ENCODE measurements at regions not wholly inside any gene's neighbourhood (a gene's known extent, or its start where the extent isn't known, plus 50 kb on each side); places are given as distances from the start of the nearest gene placed in this dataset.
"Not testable (repeated sequence)": the region's sequence is repeated elsewhere in the genome, so short reads cannot be mapped to it uniquely, and the experiment has no call there.

GRCh38 chr16:29338821-29339700 lies 67.5 kb downstream of the NPIPB11 start:
- peak; percentile 25; the same call in 1 of the 2 replicates for TF ChIP-seq SCRT2 (tag by site-specific recombination; IDR thresholded peaks at IDR 0.05)
- CTCF ChIA-PET = not testable (repeated sequence)

GRCh38 chr16:29337385-29337901 lies 69.1 kb downstream of the NPIPB11 start:
- H3K4me1 ChIP-seq (ENCODE audit: control insufficient read depth, insufficient read depth, low read length); CTCF ChIA-PET; H3K36me3 ChIP-seq (ENCODE audit: control insufficient read depth in 2 of 2, insufficient read depth in 1 of 2, low read length in 2 of 2); POLR2A ChIA-PET; H3K9me3 ChIP-seq (ENCODE audit: control insufficient read depth, insufficient read depth, low read depth, low read length); H3K4me3 ChIP-seq (ENCODE audit: low read depth, low read length); H3K27ac ChIP-seq (ENCODE audit: extremely low read depth, low read depth, low read length): not testable (repeated sequence)

More at GRCh38 chr16:29338821-29339700, 67.5 kb downstream of the NPIPB11 start:
- H3K27ac ChIP-seq (ENCODE audit: extremely low read depth, low read depth, low read length); H3K4me1 ChIP-seq (ENCODE audit: control insufficient read depth, insufficient read depth, low read length); H3K9me3 ChIP-seq (ENCODE audit: control insufficient read depth, insufficient read depth, low read depth, low read length); POLR2A ChIA-PET; H3K4me3 ChIP-seq (ENCODE audit: low read depth, low read length); H3K36me3 ChIP-seq (ENCODE audit: control insufficient read depth in 2 of 2, insufficient read depth in 1 of 2, low read length in 2 of 2): not testable (repeated sequence)

GRCh38 chr16:29335549-29335846 lies 71.0 kb downstream of the NPIPB11 start:
- H3K27ac ChIP-seq (ENCODE audit: extremely low read depth, low read depth, low read length); POLR2A ChIA-PET; H3K4me3 ChIP-seq (ENCODE audit: low read depth, low read length); H3K36me3 ChIP-seq (ENCODE audit: control insufficient read depth in 2 of 2, insufficient read depth in 1 of 2, low read length in 2 of 2); H3K9me3 ChIP-seq (ENCODE audit: control insufficient read depth, insufficient read depth, low read depth, low read length); CTCF ChIA-PET; H3K4me1 ChIP-seq (ENCODE audit: control insufficient read depth, insufficient read depth, low read length): not testable (repeated sequence)

- CTCF ChIA-PET = not testable (repeated sequence)
Observed at GRCh38 chr16:29334776-29335548, 71.5 kb downstream of the NPIPB11 start.

GRCh38 chr16:29333492-29334097 lies 72.9 kb downstream of the NPIPB11 start:
- POLR2A ChIA-PET; H3K4me1 ChIP-seq (ENCODE audit: control insufficient read depth, insufficient read depth, low read length); H3K27ac ChIP-seq (ENCODE audit: extremely low read depth, low read depth, low read length); H3K4me3 ChIP-seq (ENCODE audit: low read depth, low read length); H3K36me3 ChIP-seq (ENCODE audit: control insufficient read depth in 2 of 2, insufficient read depth in 1 of 2, low read length in 2 of 2); H3K9me3 ChIP-seq (ENCODE audit: control insufficient read depth, insufficient read depth, low read depth, low read length): not testable (repeated sequence)
- CTCF ChIA-PET = interaction anchor here (0.6 kb wide), 1 partner anchor 17 kb away, joined by 3 read pairs; no protein-coding TSS in a partner anchor

More at GRCh38 chr16:29334776-29335548, 71.5 kb downstream of the NPIPB11 start:
- POLR2A ChIA-PET; H3K9me3 ChIP-seq (ENCODE audit: control insufficient read depth, insufficient read depth, low read depth, low read length); H3K27ac ChIP-seq (ENCODE audit: extremely low read depth, low read depth, low read length); H3K36me3 ChIP-seq (ENCODE audit: control insufficient read depth in 2 of 2, insufficient read depth in 1 of 2, low read length in 2 of 2); H3K4me3 ChIP-seq (ENCODE audit: low read depth, low read length); H3K4me1 ChIP-seq (ENCODE audit: control insufficient read depth, insufficient read depth, low read length): not testable (repeated sequence)
- TF ChIP-seq EGR2 (tag by site-specific recombination; IDR thresholded peaks at IDR 0.05; ENCODE audit: low read depth) = peak; percentile 74
- TF ChIP-seq ZIC2 (tag by site-specific recombination; IDR thresholded peaks at IDR 0.05) = peak; percentile 79
- peak; percentile 45 for TF ChIP-seq GLIS1 (tag by site-specific recombination; IDR thresholded peaks at IDR 0.05)

- H3K36me3 ChIP-seq (ENCODE audit: control insufficient read depth in 2 of 2, insufficient read depth in 1 of 2, low read length in 2 of 2); H3K9me3 ChIP-seq (ENCODE audit: control insufficient read depth, insufficient read depth, low read depth, low read length); H3K4me3 ChIP-seq (ENCODE audit: low read depth, low read length); POLR2A ChIA-PET; H3K27ac ChIP-seq (ENCODE audit: extremely low read depth, low read depth, low read length); CTCF ChIA-PET; H3K4me1 ChIP-seq (ENCODE audit: control insufficient read depth, insufficient read depth, low read length): not testable (repeated sequence)
Observed at GRCh38 chr16:29330623-29331022, 75.9 kb downstream of the NPIPB11 start.

GRCh38 chr16:29328528-29328927 lies 78.0 kb downstream of the NPIPB11 start:
- H3K27ac ChIP-seq (ENCODE audit: extremely low read depth, low read depth, low read length); POLR2A ChIA-PET; H3K4me3 ChIP-seq (ENCODE audit: low read depth, low read length); CTCF ChIA-PET; H3K9me3 ChIP-seq (ENCODE audit: control insufficient read depth, insufficient read depth, low read depth, low read length); H3K4me1 ChIP-seq (ENCODE audit: control insufficient read depth, insufficient read depth, low read length); H3K36me3 ChIP-seq (ENCODE audit: control insufficient read depth in 2 of 2, insufficient read depth in 1 of 2, low read length in 2 of 2): not testable (repeated sequence)
- TF ChIP-seq ZIC2 (tag by site-specific recombination; IDR thresholded peaks at IDR 0.05) = peak; percentile 55

GRCh38 chr16:29327631-29328408 lies 78.7 kb downstream of the NPIPB11 start:
- H3K9me3 ChIP-seq (ENCODE audit: control insufficient read depth, insufficient read depth, low read depth, low read length); H3K4me3 ChIP-seq (ENCODE audit: low read depth, low read length); H3K36me3 ChIP-seq (ENCODE audit: control insufficient read depth in 2 of 2, insufficient read depth in 1 of 2, low read length in 2 of 2); H3K27ac ChIP-seq (ENCODE audit: extremely low read depth, low read depth, low read length); H3K4me1 ChIP-seq (ENCODE audit: control insufficient read depth, insufficient read depth, low read length); POLR2A ChIA-PET: not testable (repeated sequence)
- CTCF ChIA-PET = interaction anchor here (0.5 kb wide), 1 partner anchor 11 kb away, joined by 3 read pairs; no protein-coding TSS in a partner anchor

GRCh38 chr16:29326164-29327125 lies 80.1 kb downstream of the NPIPB11 start:
- H3K27ac ChIP-seq (ENCODE audit: extremely low read depth, low read depth, low read length); H3K4me3 ChIP-seq (ENCODE audit: low read depth, low read length); H3K36me3 ChIP-seq (ENCODE audit: control insufficient read depth in 2 of 2, insufficient read depth in 1 of 2, low read length in 2 of 2); CTCF ChIA-PET; POLR2A ChIA-PET; H3K4me1 ChIP-seq (ENCODE audit: control insufficient read depth, insufficient read depth, low read length); H3K9me3 ChIP-seq (ENCODE audit: control insufficient read depth, insufficient read depth, low read depth, low read length): not testable (repeated sequence)
